GM12874 (cell line): ENCODE measurements at regions not wholly inside any gene's neighbourhood (a gene's known extent, or its start where the extent isn't known, plus 50 kb on each side); places are given as distances from the start of the nearest gene placed in this dataset.

Source experiments
- CTCF ChIP-seq: IDR thresholded peaks from 2 replicates; pipeline ENCODE4 v1.5.1; 2011; ENCODE audit warnings: low read depth, mild to moderate bottlenecking, control low read depth, low read length, moderate library complexity; ENCODE audit not compliant: insufficient read depth

GRCh38 chrX:137792214-137792613 is 226.3 kb downstream of the ZIC3 start:
- TF ChIP-seq CTCF, result no peak

GRCh38 chrX:137823257-137823656 is 257.3 kb downstream of the ZIC3 start:
- TF ChIP-seq CTCF, result no peak

- TF ChIP-seq CTCF, result no peak
Observed at GRCh38 chrX:137847376-137847775, 281.4 kb downstream of the ZIC3 start.

- TF ChIP-seq CTCF, result no peak
Observed at GRCh38 chrX:137848266-137848905, 282.5 kb downstream of the ZIC3 start.

- TF ChIP-seq CTCF, result no peak
Observed at GRCh38 chrX:137852502-137852901, 286.6 kb downstream of the ZIC3 start.

- TF ChIP-seq CTCF, result no peak
Observed at GRCh38 chrX:137855490-137855889, 289.6 kb downstream of the ZIC3 start.

GRCh38 chrX:137858106-137858505 is 292.2 kb downstream of the ZIC3 start:
- TF ChIP-seq CTCF, result no peak
